NOMO-1 treated with dmso at 0.1 percent for 144 hours (cell line): ENCODE measurements at regions not wholly inside any gene's neighbourhood (a gene's known extent, or its start where the extent isn't known, plus 50 kb on each side); places are given as distances from the start of the nearest gene placed in this dataset.
"Not testable (repeated sequence)": the region's sequence is repeated elsewhere in the genome, so short reads cannot be mapped to it uniquely, and the experiment has no call there.

Source experiments
- DNase-seq: peaks from one replicate; lab custom pipeline; 2025; ENCODE audit not compliant: unreplicated experiment; lab: John Stamatoyannopoulos, UW

DNA sequence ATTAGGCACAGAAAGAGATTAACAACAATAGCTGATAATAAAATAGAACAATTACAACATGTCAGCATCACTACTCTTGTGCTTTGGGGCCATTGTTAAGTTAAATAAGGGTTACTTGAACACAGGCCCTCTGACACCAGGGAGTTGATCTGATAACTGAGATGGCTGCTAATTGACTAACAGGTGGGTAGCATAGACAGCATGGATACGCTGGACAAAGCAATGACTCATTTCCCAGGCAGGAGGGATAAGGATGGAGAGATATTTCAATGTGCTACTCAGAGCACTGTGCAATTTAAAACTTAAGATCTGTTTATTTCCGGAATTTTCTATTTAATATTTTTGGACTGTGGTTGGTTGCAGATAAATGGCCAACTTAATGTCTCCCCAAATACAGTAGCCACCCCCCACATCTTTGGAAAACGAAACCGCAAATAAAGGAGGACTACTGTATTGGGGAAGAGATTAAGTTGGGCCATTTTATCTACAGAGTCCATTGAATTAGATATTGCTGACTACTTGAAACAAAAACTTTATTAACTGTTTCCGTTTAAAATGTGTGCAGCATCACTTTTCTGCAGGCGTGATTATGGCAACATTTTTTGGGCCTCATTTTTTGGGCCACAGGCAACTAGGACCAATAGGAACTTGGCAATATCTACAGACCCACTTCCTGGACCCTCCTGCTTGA, 200.6 kb upstream of the KLF3 start:
- DNase-seq: no peak

DNA sequence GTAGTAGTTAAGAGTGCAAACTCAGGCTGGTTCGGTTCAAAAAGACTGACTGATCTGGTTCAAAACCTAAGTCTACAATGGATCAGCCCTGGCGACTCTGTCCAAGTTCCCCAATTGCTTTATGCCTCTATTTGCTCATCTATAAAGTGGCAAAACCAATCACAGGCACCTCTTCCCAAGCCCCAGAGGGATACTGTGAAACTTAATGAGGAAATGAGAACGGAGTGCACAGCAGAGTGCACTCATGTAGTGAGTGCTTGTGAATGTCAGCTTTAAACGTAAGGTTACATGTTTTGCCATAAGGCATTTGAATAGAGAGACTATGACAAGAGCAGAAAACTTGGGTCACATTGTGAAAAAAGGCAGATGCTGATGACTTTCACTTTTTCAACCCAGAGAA, 199.7 kb upstream of the KLF3 start:
- no peak for DNase-seq

DNA sequence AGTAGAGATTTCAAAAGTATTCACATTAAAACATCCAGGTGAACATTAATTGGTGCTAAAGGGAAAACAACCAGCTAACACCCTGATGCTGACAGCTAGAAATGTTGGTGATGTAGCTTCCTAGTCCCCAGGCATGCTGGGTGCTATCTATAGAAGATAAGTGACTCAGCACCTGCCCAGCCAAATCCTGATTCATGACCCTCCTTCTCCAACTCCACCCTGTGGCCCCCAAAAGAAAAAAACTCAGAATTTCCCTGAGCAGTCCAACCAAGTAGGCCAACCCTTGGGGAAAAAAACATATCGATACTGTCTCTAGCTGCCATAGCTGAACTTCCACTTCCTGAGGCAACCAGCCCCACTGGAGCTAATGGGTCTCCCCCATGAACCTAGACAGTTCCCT, 197.6 kb upstream of the KLF3 start:
- DNase-seq: no peak

DNA sequence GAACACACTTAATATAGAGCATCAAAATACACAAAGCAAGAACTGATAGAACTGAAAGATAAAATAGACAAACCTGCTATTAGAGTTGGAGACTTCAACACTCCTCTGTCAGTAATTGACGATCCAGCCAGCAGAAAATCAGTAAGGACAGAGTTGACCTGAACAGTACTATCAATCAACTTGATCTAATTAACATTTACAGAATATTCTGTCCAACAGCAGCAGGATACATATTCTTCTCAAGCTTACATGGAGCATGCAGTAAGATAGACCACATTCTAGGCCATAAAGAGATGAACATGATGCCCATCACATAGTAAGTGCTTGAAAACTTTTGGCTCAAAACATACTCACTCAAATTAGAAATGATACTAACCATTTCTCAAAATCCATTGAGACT, 196.7 kb upstream of the KLF3 start:
- DNase-seq: no peak

DNA sequence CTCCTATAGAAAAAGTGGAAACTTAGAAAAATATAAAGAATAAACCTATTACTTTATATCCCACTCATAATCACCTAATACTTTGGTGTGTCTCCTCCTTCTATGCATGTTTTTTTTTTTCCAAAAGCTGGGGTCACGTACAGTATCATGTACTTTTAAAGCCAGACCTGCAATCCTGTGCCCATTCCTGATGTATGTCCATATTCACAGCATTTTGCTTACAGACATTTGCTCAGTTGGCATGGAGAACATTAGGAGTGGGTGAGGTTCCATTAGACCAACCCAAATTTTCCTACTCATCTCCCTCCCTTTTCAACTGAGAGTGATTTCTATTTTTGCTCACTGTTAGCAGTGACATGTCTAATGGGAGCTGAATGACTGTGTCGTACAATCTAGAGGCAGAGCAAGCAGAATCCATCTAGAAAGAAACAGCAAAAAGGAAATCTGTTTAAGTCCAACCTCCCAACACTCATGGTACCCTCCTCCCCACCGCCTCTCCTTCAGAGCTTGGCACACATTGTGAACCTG, 195.6 kb upstream of the KLF3 start:
- no peak for DNase-seq

DNA sequence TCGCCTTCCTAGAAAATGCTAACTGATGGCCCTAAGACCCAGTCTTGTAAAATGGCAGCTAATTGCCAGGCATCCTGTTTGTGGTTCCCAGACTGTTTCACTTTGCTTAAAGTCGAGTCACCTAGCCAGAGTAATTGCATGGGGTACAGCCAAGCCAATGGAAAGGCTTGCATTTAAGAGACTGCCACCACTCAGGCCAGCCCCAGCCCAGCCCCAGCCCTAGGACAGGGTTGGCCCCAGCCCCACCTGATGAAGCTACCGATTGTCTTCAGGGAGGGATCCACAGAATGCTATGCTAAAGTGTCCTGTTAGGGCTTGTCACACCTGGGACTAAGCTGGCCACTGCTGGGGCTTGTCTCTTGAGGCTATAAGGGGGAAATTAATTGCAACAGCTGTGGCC, 194.6 kb upstream of the KLF3 start:
- DNase-seq: no peak

DNA sequence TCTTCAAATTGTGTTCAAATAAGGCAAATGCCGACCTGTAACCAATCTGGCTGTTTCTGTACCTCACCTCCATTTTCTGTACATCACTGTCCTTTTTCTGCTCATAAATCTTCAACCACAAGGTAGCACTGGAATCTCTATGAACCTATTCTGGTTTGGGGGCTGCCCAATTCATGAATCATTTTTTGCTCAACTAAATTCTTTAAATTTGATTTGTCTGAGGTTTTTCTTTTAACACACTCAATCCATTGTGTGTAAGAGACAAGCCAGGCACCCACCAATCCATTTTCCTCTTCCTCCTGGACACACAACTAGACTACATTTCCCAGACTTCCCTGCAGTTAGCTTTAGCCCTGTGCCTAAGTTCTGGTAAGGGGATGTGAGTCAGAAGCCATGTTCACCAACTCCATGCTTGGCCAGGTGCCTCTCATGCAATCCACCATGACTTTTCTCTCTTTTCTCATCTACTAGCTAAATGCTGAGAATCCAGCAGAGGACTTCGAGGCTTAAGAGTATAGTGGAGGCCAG, 193.2 kb upstream of the KLF3 start:
- DNase-seq: no peak

DNA sequence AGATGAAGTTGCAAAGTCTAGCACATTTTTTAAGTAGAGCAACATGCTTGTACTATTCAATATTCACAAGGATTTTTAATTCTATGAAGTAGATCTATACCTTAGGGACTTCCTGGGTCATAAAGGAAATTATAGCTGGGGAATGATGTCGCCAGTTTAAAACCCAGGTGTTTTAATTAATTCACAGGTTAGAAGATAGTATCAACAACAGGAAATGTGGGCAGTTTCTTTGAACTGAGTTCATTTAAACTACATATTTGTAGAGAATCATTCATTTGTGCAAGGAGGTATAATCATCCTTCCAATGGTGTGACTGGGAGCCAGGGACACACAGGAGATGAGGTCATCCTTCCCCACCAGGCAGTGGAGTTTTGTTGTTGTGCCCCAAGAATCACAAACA, 181.3 kb upstream of the KLF3 start:
- DNase-seq: no peak

DNA sequence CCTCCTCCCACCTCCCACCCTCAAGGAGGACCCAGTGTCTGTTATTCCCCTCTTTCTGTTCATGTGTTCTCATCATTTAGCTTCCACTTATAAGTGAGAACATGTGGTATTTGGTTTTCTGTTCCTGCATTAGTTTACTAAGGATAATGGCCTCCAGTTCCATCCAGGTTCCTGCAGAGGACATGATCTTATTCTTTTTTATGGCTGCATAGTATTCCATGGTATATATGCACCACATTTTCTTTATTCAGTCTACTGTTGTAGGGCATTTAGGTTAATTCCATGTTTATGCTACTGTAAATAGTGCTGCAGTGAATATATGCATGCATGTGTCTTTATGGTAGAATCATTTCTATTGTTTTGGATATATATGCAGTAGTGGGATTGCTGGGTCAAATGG, 180.4 kb upstream of the KLF3 start:
- not testable (repeated sequence) for DNase-seq

DNA sequence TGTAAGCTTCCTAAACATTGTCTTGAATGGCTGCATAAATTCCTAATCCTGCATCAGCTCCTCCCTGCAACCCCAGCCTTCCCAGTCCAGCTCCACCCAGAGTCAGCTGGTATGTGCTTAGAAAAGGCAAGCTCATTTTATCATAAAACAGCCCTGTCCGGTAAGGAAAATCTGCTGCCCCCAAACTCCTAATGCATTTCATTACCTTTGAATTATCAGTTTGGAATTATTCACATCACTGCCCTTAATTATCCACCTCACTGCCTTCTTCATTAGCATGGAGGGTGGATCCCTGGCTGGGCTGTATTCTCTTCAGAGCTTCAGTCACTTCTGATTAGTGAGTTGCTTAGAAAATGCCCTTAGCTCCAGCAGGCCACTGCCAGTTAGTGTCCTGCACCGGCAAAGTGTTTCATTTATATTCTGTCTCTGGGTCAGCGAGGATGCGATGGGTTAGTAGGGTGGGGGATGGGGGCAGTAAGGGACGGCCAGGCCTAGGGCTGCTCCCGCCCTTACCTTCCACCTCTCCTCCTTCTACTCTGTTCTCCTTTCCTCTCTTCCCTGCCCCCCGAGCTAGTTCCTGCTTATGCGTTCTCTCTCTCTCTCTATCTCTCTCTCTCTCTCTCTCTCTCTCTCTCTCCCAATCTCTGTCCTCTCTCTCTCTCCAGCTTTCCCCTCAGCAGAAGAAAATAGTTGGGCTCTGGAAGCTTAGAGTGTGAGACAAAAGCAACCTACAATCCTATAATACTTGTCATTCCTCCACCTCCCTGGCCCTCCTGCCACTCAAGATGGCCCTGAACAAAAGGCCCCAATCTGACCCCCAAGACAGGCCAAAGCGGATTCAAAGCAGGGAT, 174.8 kb upstream of the KLF3 start:
- DNase-seq: no peak

DNA sequence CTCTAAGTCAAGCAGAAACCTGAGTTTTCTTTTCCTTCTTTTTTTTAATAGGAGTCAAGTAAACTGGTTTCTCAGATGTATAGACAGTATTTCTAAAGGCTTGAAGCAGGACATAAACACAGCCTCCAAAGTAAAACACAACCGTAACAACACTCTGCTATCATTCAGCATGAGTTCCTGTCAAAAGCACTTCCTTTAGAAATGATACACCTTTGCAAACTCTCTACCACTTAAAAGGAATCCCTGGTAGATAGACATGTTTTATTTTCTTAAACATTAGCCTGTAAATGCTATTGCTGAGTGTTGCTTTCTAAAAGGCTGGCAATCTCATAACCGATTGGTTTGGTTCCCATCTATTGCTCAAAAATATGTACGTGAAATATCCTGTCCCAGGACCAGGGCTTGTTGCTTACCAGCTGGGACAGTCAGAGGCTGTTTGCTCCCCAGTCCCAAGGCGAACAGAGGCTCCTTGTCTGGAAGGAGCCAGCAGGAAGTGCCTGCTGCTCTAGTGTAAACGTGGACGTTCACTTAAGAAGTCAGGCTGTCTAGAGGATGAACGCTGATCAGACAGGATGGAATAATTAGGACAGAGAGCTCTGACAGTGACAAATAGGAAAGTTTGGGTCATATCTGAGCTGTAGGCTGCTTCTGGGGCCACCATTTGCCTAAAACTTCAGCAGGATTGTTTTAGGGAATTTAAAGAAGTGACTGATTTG, 173.9 kb upstream of the KLF3 start:
- DNase-seq: no peak

DNA sequence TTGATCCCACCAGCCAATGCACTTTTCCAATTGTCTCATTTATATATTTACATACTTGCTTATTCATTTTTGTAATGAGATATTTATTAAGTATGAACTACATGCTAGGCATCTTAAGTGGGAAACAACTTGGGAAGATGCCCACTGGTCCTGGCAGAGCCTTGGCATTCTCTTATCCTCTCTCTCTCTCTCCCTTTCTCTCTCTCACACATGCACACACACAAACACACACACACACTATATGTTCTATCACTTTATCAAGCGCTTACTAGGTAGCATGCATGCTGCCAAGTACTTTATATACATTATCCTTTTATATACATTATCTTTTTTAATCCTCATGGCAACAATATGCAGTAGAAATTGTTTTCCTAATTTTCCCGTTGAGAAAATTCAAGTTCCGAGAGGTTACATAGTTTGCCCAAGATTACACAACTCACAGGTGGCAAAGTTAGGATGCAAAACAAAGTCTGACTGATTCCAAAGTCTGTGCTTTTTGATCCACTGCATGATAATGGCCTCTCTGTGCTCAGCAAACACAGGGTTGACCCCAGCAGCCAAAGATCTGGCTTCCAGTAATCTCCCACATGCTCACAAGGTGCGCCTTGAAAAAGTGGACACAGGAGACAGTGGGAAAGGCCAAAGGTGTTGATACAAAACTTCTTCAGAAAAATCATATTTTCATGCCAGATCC, 173.1 kb upstream of the KLF3 start:
- no peak for DNase-seq

DNA sequence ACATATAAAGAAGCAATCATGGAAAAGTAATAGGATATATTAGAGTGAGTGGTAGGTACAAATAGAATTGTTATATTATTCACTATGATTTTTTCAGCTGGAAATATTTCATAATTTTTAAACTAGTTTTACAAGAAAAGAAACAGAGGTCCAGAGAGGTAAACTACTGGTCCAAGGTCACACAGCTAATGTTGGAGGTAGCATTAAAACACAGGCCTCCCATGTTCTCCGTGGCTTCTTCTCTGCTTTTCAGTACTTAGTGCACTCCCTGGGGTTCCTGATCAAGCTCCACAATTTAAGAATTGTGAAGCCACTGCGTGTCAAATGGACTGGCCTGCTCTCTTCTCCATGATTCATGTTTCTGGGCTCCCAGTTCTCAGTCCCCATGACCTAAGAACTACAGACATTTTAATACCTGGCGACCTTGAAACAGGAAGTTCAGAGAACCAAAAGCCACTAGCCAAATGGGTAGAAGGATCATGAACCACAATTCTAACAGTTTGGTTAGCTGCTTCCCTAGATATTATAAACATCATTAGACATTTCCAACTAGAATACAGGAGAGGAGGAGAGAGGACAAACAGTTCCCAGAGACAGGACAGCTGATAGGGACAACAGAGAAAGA, 172.0 kb upstream of the KLF3 start:
- DNase-seq: no peak

DNA sequence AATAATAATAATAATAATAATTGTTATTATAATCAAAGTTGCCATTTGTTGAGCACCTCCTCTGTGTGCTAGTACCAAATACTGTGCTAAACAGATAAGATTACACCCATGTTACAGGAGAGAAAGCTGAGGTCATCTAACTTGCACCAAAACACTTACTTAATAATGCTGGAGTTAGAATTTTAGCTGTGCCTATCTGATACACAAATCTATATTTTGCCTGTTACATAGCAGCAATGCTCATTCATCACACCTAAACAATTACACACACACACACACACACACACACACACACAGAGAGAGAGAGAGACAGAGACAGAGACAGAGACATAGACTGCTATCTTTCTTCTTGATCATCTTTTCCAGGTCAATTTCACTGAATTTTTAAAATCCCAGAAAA, 170.9 kb upstream of the KLF3 start:
- no peak for DNase-seq

DNA sequence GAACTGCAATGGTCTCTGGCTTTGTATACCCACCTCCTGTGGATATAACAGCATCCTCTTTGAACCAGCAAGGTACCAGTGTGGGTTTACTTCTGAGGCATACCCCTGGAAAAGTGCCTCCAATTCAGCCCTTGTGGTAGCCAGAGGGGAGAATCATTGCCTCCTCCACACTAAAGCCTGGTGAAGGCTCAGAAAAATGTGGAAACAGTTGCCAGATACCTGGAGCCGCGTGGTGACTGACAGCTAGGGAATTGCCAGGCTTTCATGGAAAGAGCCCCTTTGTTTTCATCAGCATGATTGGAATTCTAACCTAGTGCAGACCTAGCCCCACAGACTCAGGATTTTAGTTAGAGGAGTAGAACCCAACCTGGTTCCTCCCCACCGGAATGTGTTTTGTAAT, 168.6 kb upstream of the KLF3 start:
- no peak for DNase-seq

DNA sequence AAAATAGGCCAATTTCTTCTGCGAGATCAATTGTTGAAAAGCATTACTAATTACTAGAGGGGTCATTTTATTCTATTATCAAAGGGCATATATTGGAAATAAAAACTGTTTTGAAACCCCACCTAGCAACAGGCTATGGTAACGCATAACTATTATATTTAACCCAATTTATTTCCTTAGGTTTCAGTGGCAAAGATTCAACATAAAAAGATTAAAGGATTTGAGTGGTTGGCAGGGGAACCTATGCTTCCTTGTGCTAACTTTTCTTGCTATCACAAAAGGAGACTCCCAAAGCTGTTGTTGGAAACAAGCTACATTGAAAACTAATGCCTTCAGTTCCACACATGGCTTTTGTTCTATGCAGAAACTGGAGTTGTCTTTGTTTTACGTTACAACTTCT, 166.9 kb upstream of the KLF3 start:
- no peak for DNase-seq

DNA sequence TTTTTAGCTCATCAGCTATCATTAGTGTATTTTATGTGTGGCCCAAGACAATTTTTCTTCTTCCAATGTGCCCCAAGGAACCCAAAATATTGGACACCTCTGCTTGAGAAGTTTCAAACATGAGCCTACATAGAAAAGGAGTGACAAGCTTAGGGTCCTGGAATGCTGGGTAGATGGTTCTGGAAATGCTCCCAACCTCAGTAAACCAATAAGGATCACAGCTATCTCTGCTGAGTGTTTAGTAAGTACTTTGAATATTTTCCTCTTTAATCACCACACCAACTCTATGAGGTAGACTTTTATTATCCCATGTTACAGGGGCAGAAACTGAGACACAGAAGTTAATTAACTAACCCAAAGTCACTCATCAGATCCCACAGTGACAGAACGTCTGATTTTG, 164.9 kb upstream of the KLF3 start:
- no peak for DNase-seq

DNA sequence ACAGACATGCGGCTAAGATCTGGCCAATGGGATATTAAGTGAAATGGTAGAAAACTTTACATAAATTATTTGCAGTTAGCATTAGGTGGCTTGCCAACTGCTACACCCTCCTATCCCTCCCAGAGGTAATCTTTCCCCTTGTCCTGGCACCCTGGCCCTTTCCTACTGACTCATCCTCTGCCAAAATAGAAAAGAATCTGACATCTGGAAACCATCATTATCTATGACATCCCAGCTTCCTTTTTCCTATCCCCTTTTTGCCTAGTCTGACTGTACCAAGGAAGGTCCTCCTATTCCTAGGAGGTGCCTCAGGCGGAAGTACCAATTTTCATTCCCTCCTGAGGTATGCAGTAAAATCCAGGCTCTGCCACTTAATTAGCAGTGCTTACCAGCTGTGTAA, 163.6 kb upstream of the KLF3 start:
- DNase-seq: no peak

DNA sequence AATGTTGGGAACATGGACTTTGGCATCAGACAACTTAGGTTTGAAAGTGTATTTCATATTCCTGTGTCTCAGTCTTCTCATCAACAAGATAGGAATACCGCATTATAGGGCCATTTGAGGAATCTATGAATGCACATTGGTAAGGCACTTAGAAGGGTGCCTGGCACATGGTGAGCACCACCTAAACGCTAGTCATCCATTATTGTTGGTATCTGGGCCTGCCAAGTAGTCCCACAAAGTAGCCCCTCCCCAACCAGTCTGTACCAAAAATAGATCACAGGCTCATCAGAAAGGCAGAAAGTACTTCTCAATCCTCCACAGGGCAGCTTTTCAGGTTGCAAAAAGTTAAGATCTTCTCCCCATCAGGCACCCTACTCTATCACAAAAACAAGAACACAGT, 162.3 kb upstream of the KLF3 start:
- DNase-seq: no peak

DNA sequence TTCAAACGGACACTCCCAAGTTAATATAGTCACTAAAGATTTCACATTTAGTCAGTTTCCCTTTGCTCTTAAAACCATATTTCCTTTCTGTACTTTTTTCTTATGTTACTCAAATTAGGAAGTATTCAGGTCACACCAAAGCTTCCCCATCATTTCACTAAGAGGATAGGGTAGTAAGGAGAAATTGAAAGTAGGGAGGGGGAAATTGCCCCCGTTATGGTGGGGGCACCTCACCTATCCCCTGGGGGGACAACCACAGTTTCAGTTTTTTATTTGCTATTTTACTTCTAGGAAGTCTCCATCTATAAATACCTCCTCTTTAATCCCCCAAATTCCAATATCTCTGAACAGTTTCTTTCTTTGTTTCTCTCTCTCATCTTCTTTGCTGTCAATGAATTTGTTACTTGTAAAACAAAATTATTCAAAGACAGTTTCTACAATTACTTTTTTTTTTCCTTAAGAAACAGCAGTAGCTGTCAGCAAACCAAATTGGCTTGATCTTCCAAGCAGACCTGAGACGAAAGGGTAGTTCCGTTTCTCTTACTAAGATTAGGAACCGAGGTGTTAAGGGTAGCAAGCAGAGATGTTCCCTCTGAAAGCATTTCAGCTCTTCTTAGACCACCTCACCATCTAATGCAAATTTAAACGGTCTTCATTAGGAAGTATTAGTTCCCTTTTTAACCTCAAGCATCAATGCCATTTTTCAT, 160.2 kb upstream of the KLF3 start:
- DNase-seq: no peak
